ENCODE measurements at regions not wholly inside any gene's neighbourhood (a gene's known extent, or its start where the extent isn't known, plus 50 kb on each side); places are given as distances from the start of the nearest gene placed in this dataset.

GRCh38 chr13:44158881-44159632 lies 214.6 kb upstream of the SERP2 start:
- no peaks in the 10 kb centered on the region for H4K20me1 ChIP-seq (ENCODE audit: insufficient read depth, low read length)
- ChIA-PET CTCF (ENCODE audit: low intra/inter-chr PET ratio, low total read pairs) (no interaction called here), POLR2A (no interaction called here)
- no peak for ATAC-seq
- TF ChIP-seq PTBP1 (IDR thresholded peaks at IDR 0.05; ENCODE audit: low read depth, low read length, poor library complexity, severe bottlenecking) (no peak), DPF2 (CRISPR knock-in tag; IDR thresholded peaks at IDR 0.05; ENCODE audit: borderline replicate concordance, low read depth) (no peak), ZSCAN30 (CRISPR knock-in tag; IDR thresholded peaks at IDR 0.05) (no peak), FOXA1 (IDR thresholded peaks at IDR 0.05) (no peak), FOXA1 (CRISPR knock-in tag; IDR thresholded peaks at IDR 0.05) (no peak), HMGA1 (CRISPR knock-in tag; conservative IDR thresholded peaks at IDR 0.05) (no peak), ZXDC (CRISPR knock-in tag; IDR thresholded peaks at IDR 0.05) (no peak), ADNP (CRISPR knock-in tag; IDR thresholded peaks at IDR 0.05) (no peak), KLF15 (CRISPR knock-in tag; IDR thresholded peaks at IDR 0.05; ENCODE audit: borderline replicate concordance) (no peak), ZHX2 (IDR thresholded peaks at IDR 0.05; ENCODE audit: low read depth) (no peak), ZHX2 (CRISPR knock-in tag; IDR thresholded peaks at IDR 0.05; ENCODE audit: borderline replicate concordance) (no peak), HIC2 (CRISPR knock-in tag; IDR thresholded peaks at IDR 0.05; ENCODE audit: low read depth) (no peak)
- no peak overlapping the region for H3K4me2 ChIP-seq (ENCODE audit: low read depth, low read length)
- no peak for DNase-seq (ENCODE audit: low spot score)
- H3K4me3 ChIP-seq (replicated peaks in 1 of 3; ENCODE audit: insufficient read depth in 1 of 3, low read depth in 2 of 3, low read length in 3 of 3): no peak overlapping the region
- H2AFZ ChIP-seq (ENCODE audit: low read length): no peak overlapping the region
- H3K36me3 ChIP-seq (replicated peaks in 1 of 2; ENCODE audit: control insufficient read depth in 1 of 2, insufficient read depth in 2 of 2, low read length in 2 of 2): no peaks in the 10 kb centered on the region
- H3K79me2 ChIP-seq (ENCODE audit: insufficient read depth, low read length): no peaks in the 10 kb centered on the region
- H3K27ac ChIP-seq (ENCODE audit: extremely low read length, insufficient read depth, low read length): no peak overlapping the region
- H3K27me3 ChIP-seq (ENCODE audit: control insufficient read depth in 1 of 2, insufficient read depth in 2 of 2, low read length in 2 of 2): no peaks in the 10 kb centered on the region; a peak in 1 of 5 replicates
- no TSS peak for BruUV-seq (replicated peaks)
- intact Hi-C loops (cut with micrococcal nuclease; ENCODE audit: unreplicated experiment) (no loop called here), in situ Hi-C loops (cut with HindIII; ENCODE audit: extremely low pct_ligation_motif_present, low pct_unique_long_range_greater_than_20kb) (no loop called here)
- FAIRE-seq: no peak
- no peaks in the 10 kb centered on the region for H3K9me3 ChIP-seq (ENCODE audit: low read length)
- H3K9ac ChIP-seq (ENCODE audit: insufficient read depth, low read depth, low read length): no peak overlapping the region
- H3K4me1 ChIP-seq (ENCODE audit: insufficient read depth, low read length): no peaks in the 10 kb centered on the region
- WGBS (ENCODE audit: low lambda C conversion rate): 57% methylated on average over 15 of the region's 15 CpGs
